Osteocyte (in vitro differentiated cells): ENCODE measurements at regions not wholly inside any gene's neighbourhood (a gene's known extent, or its start where the extent isn't known, plus 50 kb on each side); places are given as distances from the start of the nearest gene placed in this dataset.

Source experiments
- DNase-seq: peaks from one replicate; pipeline ENCODE4 v3.0.0; 2021; ENCODE audit warnings: mixed read lengths; ENCODE audit not compliant: unreplicated experiment; ENCODE audit errors: extremely low spot score
- H3K27ac Mint-ChIP-seq: one replicate; pipeline ENCODE4 v1.8.0; 2021; ENCODE audit warnings: mild to moderate bottlenecking, mixed read lengths; ENCODE audit not compliant: unreplicated experiment
- H3K27me3 Mint-ChIP-seq: one replicate; pipeline ENCODE4 v1.8.0; 2021; ENCODE audit warnings: mixed read lengths; ENCODE audit not compliant: unreplicated experiment
- H3K36me3 Mint-ChIP-seq: one replicate; pipeline ENCODE4 v1.8.0; 2021; ENCODE audit warnings: mixed read lengths; ENCODE audit not compliant: unreplicated experiment
- H3K4me1 Mint-ChIP-seq: one replicate; pipeline ENCODE4 v1.8.0; 2021; ENCODE audit warnings: mixed read lengths; ENCODE audit not compliant: unreplicated experiment
- H3K4me3 Mint-ChIP-seq: one replicate; pipeline ENCODE4 v1.8.0; 2021; ENCODE audit warnings: mild to moderate bottlenecking, moderate library complexity, mixed read lengths; ENCODE audit not compliant: unreplicated experiment
- H3K9me3 Mint-ChIP-seq: one replicate; pipeline ENCODE4 v1.8.0; 2021; ENCODE audit warnings: mixed read lengths; ENCODE audit not compliant: unreplicated experiment
- CTCF ChIP-seq: fragments of 200-600 bp; sonication (generic); IDR thresholded peaks from 2 replicates; pipeline ENCODE4 v1.5.0; 2021; ENCODE audit warnings: antibody characterized with exemption, mild to moderate bottlenecking, moderate library complexity

- H3K9me3 Mint-ChIP-seq = no peaks in the 10 kb centered on the region
- no peak overlapping the region for H3K4me3 Mint-ChIP-seq
- peaks cover 5% of the 10 kb centered on the region for H3K4me1 Mint-ChIP-seq
- H3K27ac Mint-ChIP-seq = no peak overlapping the region
- no peaks in the 10 kb centered on the region for H3K36me3 Mint-ChIP-seq
- no peaks in the 10 kb centered on the region for H3K27me3 Mint-ChIP-seq
- no peak for TF ChIP-seq CTCF
- DNase-seq = no peak
Measured at GRCh38 chr18:40841467-40841866, 1113.6 kb upstream of the PIK3C3 start.

- Mint-ChIP-seq H3K27ac (no peak overlapping the region), H3K36me3 (no peaks in the 10 kb centered on the region), H3K4me1 (peaks cover 5% of the 10 kb centered on the region)
Measured at GRCh38 chr18:40841063-40841462, 1114.0 kb upstream of the PIK3C3 start.

GRCh38 chr18:40832362-40832761 lies 1122.7 kb upstream of the PIK3C3 start:
- H3K27me3 Mint-ChIP-seq = no peaks in the 10 kb centered on the region
- DNase-seq = no peak
- H3K4me3 Mint-ChIP-seq = no peak overlapping the region
- no peaks in the 10 kb centered on the region for H3K36me3 Mint-ChIP-seq
- no peaks in the 10 kb centered on the region for H3K4me1 Mint-ChIP-seq
- no peak for TF ChIP-seq CTCF
- H3K27ac Mint-ChIP-seq = no peak overlapping the region
- H3K9me3 Mint-ChIP-seq = peaks cover 3% of the 10 kb centered on the region

More at GRCh38 chr18:40841063-40841462, 1114.0 kb upstream of the PIK3C3 start:
- no peak overlapping the region for H3K4me3 Mint-ChIP-seq
- H3K27me3 Mint-ChIP-seq = no peaks in the 10 kb centered on the region
- H3K9me3 Mint-ChIP-seq = no peaks in the 10 kb centered on the region
- TF ChIP-seq CTCF = no peak
- DNase-seq = no peak

GRCh38 chr18:40824291-40824690 lies 1130.7 kb upstream of the PIK3C3 start:
- no peak for DNase-seq
- Mint-ChIP-seq H3K4me1 (no peaks in the 10 kb centered on the region), H3K27me3 (no peaks in the 10 kb centered on the region), H3K27ac (no peak overlapping the region), H3K4me3 (no peak overlapping the region), H3K36me3 (no peaks in the 10 kb centered on the region), H3K9me3 (no peaks in the 10 kb centered on the region)
- no peak for TF ChIP-seq CTCF

GRCh38 chr18:40821596-40822243 lies 1133.3 kb upstream of the PIK3C3 start:
- Mint-ChIP-seq H3K4me3 (no peak overlapping the region), H3K27me3 (no peaks in the 10 kb centered on the region), H3K9me3 (no peaks in the 10 kb centered on the region), H3K4me1 (no peaks in the 10 kb centered on the region), H3K27ac (no peak overlapping the region), H3K36me3 (no peaks in the 10 kb centered on the region)
- DNase-seq = no peak
- TF ChIP-seq CTCF = no peak
